CD4-positive, alpha-beta T cell (primary cell): ENCODE measurements at regions not wholly inside any gene's neighbourhood (a gene's known extent, or its start where the extent isn't known, plus 50 kb on each side); places are given as distances from the start of the nearest gene placed in this dataset.

ENCODE experiments used
- ATAC-seq: fragments of 200-7000 bp; cut with Tn5 transposase; one replicate; pipeline ENCODE4 v1.10.0; 2022; ENCODE audit warnings: mild to moderate bottlenecking; ENCODE audit not compliant: poor library complexity
- CTCF ChIA-PET: fragments of 350-600 bp; sonication (Branson Sonifier 250); formaldehyde crosslinking; loops from one replicate; lab custom pipeline; 2021; ENCODE audit warnings: antibody characterized with exemption, inconsistent platforms; lab: Charles Lee
- POLR2A ChIA-PET: fragments of 350-600 bp; sonication (Branson Sonifier 250); formaldehyde crosslinking; loops from one replicate; lab custom pipeline; 2021; ENCODE audit warnings: antibody characterized with exemption, inconsistent platforms; lab: Charles Lee
- DNase-seq, 14 experiments: peaks; one replicate each; pipeline ENCODE4 v3.0.0-alpha.2; 2013 to 2020; ENCODE audit warnings: mixed read lengths in 2 of 14
- H3K27ac ChIP-seq, 2 donors: one replicate each; pipeline versions ENCODE4 v1.5.1 to v1.7.0; 2013; ENCODE audit warnings: low read length in 2 of 2, low read depth in 1 of 2, mild to moderate bottlenecking in 1 of 2
- H3K27me3 ChIP-seq, 2 experiments: 1 replicate in 1 of 2; 2 replicates in 1 of 2; pipeline versions ENCODE4 v1.6.1 to v1.7.0; 2013; ENCODE audit warnings: low read length in 2 of 2, control low read depth in 1 of 2, mild to moderate bottlenecking in 1 of 2, moderate library complexity in 1 of 2; ENCODE audit not compliant: insufficient read depth in 2 of 2, control insufficient read depth in 1 of 2
- H3K36me3 ChIP-seq: one replicate; pipeline ENCODE4 v1.6.1; 2013; ENCODE audit warnings: low read length, control low read depth; ENCODE audit not compliant: insufficient read depth
- H3K4me1 ChIP-seq: one replicate; pipeline ENCODE4 v1.6.1; 2013; ENCODE audit warnings: low read length, control low read depth; ENCODE audit not compliant: insufficient read depth
- H3K4me3 ChIP-seq: one replicate; pipeline ENCODE4 v1.5.1; 2013; ENCODE audit warnings: mild to moderate bottlenecking, low read length, moderate library complexity
- H3K9me3 ChIP-seq, 2 experiments: 1 replicate in 1 of 2; 2 replicates in 1 of 2; pipeline versions ENCODE4 v1.6.1 to v1.7.0; 2013; ENCODE audit warnings: low read length in 2 of 2, mild to moderate bottlenecking in 2 of 2, control low read depth in 1 of 2, moderate library complexity in 1 of 2; ENCODE audit not compliant: control insufficient read depth in 1 of 2, insufficient read depth in 1 of 2
- H3K27ac Mint-ChIP-seq: one replicate; pipeline ENCODE4 v1.8.0; 2020; ENCODE audit warnings: mixed read lengths
- H3K27me3 Mint-ChIP-seq: one replicate; pipeline ENCODE4 v1.8.0; 2021; ENCODE audit warnings: mixed read lengths
- H3K36me3 Mint-ChIP-seq: one replicate; pipeline ENCODE4 v1.8.0; 2021; ENCODE audit warnings: low read depth, mixed read lengths
- H3K4me1 Mint-ChIP-seq: one replicate; pipeline ENCODE4 v1.8.0; 2021; ENCODE audit warnings: low read depth, mixed read lengths
- H3K4me3 Mint-ChIP-seq: one replicate; pipeline ENCODE4 v1.8.0; 2020; ENCODE audit warnings: mild to moderate bottlenecking, mixed read lengths
- H3K9me3 Mint-ChIP-seq: one replicate; pipeline ENCODE4 v1.8.0; 2020; ENCODE audit warnings: mixed read lengths
- CTCF ChIP-seq: fragments of 200-600 bp; IDR thresholded peaks from one replicate; pipeline ENCODE4 v1.8.0; 2022; ENCODE audit warnings: antibody characterized with exemption, mild to moderate bottlenecking
- intact Hi-C, 2 experiments: fragments of 100-400 bp; cut with DNase I in 1 of 2; cut with micrococcal nuclease in 1 of 2; formaldehyde crosslinking; loops; one replicate each; pipeline versions ENCODE4 v1.15.1 to v1.9.0; 2023 to 2025; cut with DNase I, micrococcal nuclease

GRCh38 chr11:128200467-128200866 lies 386.9 kb downstream of the ETS1 start:
- Mint-ChIP-seq H3K9me3 (no peaks in the 10 kb centered on the region), H3K4me1 (peaks cover 5% of the 10 kb centered on the region), H3K27ac (no peak overlapping the region), H3K27me3 (no peaks in the 10 kb centered on the region), H3K4me3 (no peak overlapping the region), H3K36me3 (no peaks in the 10 kb centered on the region)
- Histone ChIP-seq H3K27me3 (no peaks in the 10 kb centered on the region), H3K27ac (no peak overlapping the region), H3K9me3 (no peaks in the 10 kb centered on the region), H3K4me3 (no peak overlapping the region), H3K4me1 (peaks cover 4% of the 10 kb centered on the region), H3K36me3 (no peaks in the 10 kb centered on the region)
- ChIA-PET CTCF (no interaction called here), POLR2A (no interaction called here)
- intact Hi-C loops = loop anchor here in 1 of 2 experiments (5.0 kb wide), 1 partner anchor 72 kb away; no protein-coding TSS in a partner anchor
- no peak for TF ChIP-seq CTCF
- no peak for ATAC-seq
- DNase-seq = no peak

- Mint-ChIP-seq H3K4me3 (no peak overlapping the region), H3K36me3 (no peaks in the 10 kb centered on the region), H3K27ac (no peak overlapping the region), H3K27me3 (no peaks in the 10 kb centered on the region), H3K9me3 (no peaks in the 10 kb centered on the region), H3K4me1 (peaks cover 27% of the 10 kb centered on the region)
- ATAC-seq (no peak), DNase-seq (no peak)
- Histone ChIP-seq H3K4me3 (no peak overlapping the region), H3K27ac (no peak overlapping the region), H3K4me1 (peaks cover 8% of the 10 kb centered on the region), H3K9me3 (no peaks in the 10 kb centered on the region), H3K36me3 (no peaks in the 10 kb centered on the region), H3K27me3 (no peaks in the 10 kb centered on the region)
- TF ChIP-seq CTCF = no peak
- CTCF ChIA-PET = interaction anchor here (0.6 to 0.7 kb wide), 2 partner anchors 8 to 559 kb away, joined by 3 read pairs; no protein-coding TSS in a partner anchor
- intact Hi-C loops = loop anchor here (5.0 kb wide), 5 partner anchors 74 to 324 kb away; no protein-coding TSS in a partner anchor
- POLR2A ChIA-PET = interaction anchor here (0.7 kb wide), 2 partner anchors 433 to 499 kb away, joined by 3 read pairs; no protein-coding TSS in a partner anchor
Measured at GRCh38 chr11:128198216-128198772, 389.1 kb downstream of the ETS1 start.

- Mint-ChIP-seq H3K4me1 (peaks cover 27% of the 10 kb centered on the region), H3K36me3 (no peaks in the 10 kb centered on the region), H3K4me3 (no peak overlapping the region), H3K27ac (no peak overlapping the region), H3K27me3 (no peaks in the 10 kb centered on the region), H3K9me3 (no peaks in the 10 kb centered on the region)
- H3K36me3 ChIP-seq = no peaks in the 10 kb centered on the region
- peaks cover 6% of the 10 kb centered on the region for H3K4me1 ChIP-seq
- no peaks in the 10 kb centered on the region for H3K27me3 ChIP-seq
- ChIA-PET CTCF (interaction anchor here (0.5 to 2.3 kb wide), 4 partner anchors 151 to 808 kb away, joined by 3 to 9 read pairs (median 4); no protein-coding TSS in a partner anchor), POLR2A (interaction anchor here (0.8 to 1.9 kb wide), 2 partner anchors 320 to 434 kb away, joined by 3 to 5 read pairs; no protein-coding TSS in a partner anchor)
- DNase-seq (no peak), ATAC-seq (no peak)
- TF ChIP-seq CTCF = no peak
- H3K9me3 ChIP-seq = no peaks in the 10 kb centered on the region
- no peak overlapping the region for H3K4me3 ChIP-seq
- H3K27ac ChIP-seq = no peak overlapping the region
- intact Hi-C loops = loop anchor here (5.0 kb wide), 5 partner anchors 76 to 326 kb away; no protein-coding TSS in a partner anchor
Measured at GRCh38 chr11:128196235-128196634, 391.1 kb downstream of the ETS1 start.
